EH (cell line): ENCODE measurements at regions not wholly inside any gene's neighbourhood (a gene's known extent, or its start where the extent isn't known, plus 50 kb on each side); places are given as distances from the start of the nearest gene placed in this dataset.

ENCODE experiments used
- DNase-seq: peaks from one replicate; pipeline ENCODE4 v3.0.0-alpha.2; 2015; ENCODE audit warnings: low read depth

- DNase-seq = no peak
Measured at GRCh38 chr2:23131066-23131575, 253.9 kb upstream of the KLHL29 start.

- DNase-seq = no peak
Measured at GRCh38 chr2:23132000-23132399, 253.0 kb upstream of the KLHL29 start.

GRCh38 chr2:23132823-23133595 is 252.0 kb upstream of the KLHL29 start:
- DNase-seq = no peak

GRCh38 chr2:23134726-23135125 is 250.3 kb upstream of the KLHL29 start:
- DNase-seq = no peak

GRCh38 chr2:23135481-23136100 is 249.4 kb upstream of the KLHL29 start:
- no peak for DNase-seq

- peak; percentile 0 for DNase-seq
Measured at GRCh38 chr2:23137166-23137565, 247.8 kb upstream of the KLHL29 start.

GRCh38 chr2:23138701-23139100 is 246.3 kb upstream of the KLHL29 start:
- no peak for DNase-seq

DNA sequence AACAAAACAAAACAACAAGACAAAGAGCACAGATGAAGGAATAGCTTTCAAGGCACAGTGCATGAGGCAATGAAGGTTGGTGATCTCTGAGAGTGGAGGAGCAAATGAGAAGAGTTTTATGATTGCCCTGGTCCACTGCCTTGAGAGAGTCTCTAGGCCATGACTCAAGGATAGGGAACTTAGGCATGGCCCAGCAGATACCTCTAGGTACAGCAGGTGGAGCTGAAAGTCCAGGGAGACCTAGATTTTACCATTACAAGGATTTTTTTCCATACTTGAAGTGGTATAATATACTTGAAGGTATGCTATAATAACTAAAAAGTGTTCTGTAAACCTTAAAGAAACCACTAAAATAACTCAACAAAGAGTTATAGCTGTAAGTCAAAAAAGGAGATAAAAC is 239.5 kb upstream of the KLHL29 start:
- DNase-seq = no peak

DNA sequence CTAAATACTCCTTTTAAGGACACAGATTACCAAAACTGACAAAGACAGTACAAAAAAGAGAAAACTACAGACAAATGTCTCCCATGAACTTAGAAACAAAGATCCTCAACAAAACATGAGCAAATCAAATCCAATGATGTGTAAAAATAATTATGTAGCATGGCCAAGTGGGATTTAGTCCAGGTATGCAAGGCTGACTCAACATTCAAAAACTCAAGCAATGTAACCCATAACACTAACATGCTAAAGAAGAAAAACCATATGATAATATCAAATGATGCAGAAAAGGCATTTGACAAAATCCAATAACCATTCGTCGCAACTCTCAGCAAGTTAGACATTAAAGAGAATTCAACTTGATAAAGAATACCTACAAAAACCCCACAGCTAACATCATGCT is 239.0 kb upstream of the KLHL29 start:
- DNase-seq = no peak

- DNase-seq = no peak
Measured at GRCh38 chr2:23148342-23148741, 236.6 kb upstream of the KLHL29 start.

DNA sequence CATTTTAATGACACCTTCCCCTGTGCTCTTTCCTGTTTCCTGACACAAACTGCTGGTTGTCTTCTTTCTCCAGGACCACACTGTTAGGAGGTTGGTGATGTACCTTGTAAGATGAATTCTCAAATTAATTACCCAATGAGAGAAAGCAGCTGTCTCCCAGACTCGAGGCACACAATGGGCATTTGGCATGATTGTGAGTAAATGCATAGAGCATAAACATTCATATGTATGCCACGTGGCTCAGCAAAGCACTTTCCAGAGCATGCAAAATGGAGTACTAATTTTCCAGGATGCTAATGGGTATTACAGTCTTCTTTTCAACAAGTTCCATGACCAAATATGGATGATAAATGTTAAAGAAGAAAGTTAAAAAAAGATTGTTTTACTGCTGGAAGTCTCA is 235.2 kb upstream of the KLHL29 start:
- no peak for DNase-seq

DNA sequence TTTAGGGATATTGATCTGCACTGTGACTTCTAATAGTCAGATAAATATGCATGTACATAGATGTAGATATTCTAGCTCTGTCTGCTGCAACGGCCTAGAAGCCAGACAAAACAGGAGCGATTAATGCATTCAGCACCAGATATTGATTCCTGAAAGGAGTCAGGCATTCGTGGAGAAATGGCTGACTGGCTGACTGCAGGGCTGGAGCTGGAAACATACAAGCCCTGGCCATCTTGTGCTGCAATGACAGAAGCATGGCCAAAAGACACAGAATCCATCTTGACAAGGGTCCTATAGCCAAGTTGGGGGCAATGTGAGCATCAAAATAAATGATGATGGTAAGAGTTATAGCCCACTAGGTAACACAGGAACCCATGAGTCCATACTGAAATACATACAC is 231.5 kb upstream of the KLHL29 start:
- no peak for DNase-seq

GRCh38 chr2:23155022-23155421 is 230.0 kb upstream of the KLHL29 start:
- DNase-seq = no peak

DNA sequence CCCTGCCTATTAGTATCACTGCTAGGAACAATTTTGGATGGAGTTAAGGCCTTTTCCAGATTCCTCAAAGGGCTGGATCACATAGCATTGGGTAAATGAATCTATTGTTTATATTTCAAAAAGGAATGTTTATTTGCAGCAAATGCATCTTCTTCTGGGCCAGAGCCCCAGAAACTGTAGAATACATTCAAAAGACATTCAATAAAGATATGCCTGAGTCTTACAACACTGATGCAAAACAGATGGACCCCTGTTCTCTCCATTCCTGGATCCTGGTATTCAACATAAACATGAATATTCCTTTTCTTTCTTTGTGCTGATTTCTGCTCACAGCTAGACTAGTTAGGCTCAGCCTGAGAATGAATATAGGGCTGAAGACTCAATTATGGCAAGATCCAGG is 227.2 kb upstream of the KLHL29 start:
- no peak for DNase-seq

GRCh38 chr2:23158306-23158705 is 226.7 kb upstream of the KLHL29 start:
- no peak for DNase-seq

- no peak for DNase-seq
Measured at GRCh38 chr2:23159746-23160405, 225.1 kb upstream of the KLHL29 start.

DNA sequence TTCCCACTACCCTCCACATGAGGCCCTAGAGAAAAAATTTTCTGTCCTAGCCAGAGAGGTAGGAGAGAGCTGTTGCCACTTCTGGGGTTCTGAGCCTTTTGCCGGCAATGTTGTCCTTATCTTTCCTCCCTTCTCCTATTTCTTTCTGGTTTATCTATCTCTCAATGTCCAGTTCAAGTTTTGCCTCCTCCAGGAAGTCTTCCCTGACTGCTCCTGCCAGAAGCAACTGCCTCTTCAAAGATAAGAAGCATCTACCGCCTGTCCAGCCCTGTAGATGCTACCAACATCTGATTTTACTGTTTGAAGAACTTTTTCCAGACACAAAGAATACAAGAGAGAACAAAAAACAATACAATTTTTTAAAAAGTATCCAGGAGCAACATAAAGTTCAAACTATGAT is 220.8 kb upstream of the KLHL29 start:
- no peak for DNase-seq

DNA sequence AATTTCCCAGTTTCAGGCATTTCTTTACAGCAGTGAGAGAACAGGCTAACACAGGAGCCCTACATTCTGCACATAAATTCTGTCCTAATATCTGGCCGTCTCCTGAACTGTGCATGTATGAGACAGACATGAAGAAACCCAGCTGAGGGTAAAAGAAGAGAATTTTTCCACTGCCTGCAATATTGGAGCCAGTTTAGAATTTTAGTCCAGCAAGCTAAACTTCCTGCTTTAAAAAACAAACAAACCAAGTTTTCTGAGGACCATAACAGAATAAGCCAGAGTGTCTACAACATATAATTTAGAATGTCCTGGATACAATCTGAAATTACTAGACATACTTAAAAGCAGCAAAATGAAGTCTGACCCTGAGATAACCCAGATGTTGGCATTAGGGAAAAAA is 215.1 kb upstream of the KLHL29 start:
- no peak for DNase-seq

DNA sequence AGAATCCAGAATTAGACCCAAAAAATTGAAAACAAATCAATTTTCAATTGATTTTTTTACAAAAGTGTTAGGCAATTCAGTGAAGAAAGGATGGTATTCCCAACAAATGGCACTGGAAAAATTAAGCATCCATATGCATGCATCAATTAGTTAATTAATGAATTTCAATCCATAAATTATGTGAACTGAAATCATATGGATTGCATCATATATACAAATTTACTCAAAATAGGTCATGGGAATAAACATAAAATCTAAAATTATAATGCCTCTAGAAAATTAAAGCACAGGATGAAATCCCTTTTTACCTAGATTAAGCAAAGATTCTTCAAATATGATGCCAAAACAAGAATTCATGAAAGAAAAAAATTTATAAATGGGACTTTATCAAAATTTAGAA is 213.9 kb upstream of the KLHL29 start:
- DNase-seq = no peak

DNA sequence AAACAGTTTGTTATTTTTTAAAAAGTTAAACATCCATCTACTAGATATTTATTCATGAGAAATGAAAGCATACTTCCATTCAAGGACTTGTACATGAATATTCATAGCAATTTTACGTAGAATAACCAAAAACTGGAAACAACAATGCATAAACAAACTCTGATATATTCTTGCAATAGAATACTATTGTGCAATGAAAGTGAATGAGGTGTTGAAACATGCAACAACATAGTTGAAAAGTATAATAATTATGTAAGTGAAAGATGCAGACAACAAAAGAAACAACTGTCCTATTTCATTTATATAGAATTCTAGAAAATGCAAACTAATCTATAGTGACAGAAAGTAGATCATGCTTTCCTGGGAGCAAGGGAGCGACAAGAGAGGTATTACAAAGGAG is 206.6 kb upstream of the KLHL29 start:
- no peak for DNase-seq

DNA sequence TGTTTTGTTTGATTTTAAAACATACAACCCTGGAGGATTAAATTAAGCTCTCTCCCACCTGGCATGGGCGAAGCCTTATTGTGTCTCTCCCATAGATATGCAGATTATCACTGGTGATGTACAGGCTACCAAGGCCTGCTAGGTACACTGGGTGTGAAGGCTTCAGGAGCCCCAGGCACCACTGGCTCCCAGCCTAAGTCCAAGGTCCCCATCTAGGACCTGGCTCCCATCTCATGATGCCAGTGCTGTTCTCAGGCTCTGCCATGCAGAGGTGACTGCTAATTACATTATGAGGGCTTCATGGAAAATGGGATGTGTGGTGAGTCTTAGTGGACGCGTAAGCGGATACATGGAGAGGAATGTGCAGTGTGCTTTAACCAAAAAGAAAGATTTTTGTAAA is 201.2 kb upstream of the KLHL29 start:
- DNase-seq = no peak

DNA sequence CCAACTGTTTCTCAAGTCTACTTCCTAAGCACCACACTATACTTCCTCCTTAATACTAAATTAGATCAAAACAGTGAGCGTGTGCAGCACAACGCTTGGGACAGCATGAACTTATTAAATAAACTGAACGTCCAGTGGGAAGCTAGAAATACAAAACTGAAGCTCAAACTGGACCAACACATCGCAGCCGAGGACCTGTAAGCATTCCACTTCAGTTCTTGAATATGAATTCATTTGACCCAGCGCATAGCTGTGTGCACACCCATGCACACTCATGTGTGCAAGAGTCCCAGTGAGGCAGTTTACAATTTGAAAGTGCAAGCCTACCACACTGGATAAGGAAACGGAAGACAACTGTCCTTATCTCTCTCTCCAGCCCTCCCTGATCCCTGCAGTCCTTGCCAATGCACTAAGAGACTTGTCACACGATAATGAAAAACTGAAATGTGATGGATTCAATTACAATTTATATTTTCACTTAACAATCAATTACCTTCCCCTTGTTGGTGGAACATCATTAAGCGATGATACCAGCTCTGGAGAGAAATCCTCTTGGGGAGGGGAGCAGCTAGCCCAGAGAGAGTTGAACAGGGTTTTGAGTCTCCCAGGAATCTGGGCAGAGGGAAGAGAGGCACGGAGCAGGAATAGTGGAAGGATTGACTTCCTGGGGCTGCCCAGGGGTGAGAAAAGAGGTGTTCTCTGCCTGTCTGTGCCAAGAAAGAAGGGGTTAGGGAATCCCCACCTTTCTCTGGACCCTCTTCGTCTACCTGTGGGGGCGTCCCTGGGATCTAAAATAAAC is 186.5 kb upstream of the KLHL29 start:
- DNase-seq = no peak
